ENCODE measurements at regions not wholly inside any gene's neighbourhood (a gene's known extent, or its start where the extent isn't known, plus 50 kb on each side); places are given as distances from the start of the nearest gene placed in this dataset.

GRCh38 chr14:48384821-48385220 lies 709.4 kb upstream of the MDGA2 start:
- Histone ChIP-seq H2BK15ac (ENCODE audit: low read depth, low read length) (no peak overlapping the region), H4K91ac (ENCODE audit: insufficient read length, low read depth, low read length) (no peak overlapping the region), H3T11ph (ENCODE audit: low read length) (no peak overlapping the region), H2BK20ac (ENCODE audit: low read depth, low read length, poor library complexity, severe bottlenecking) (no peak overlapping the region), H2BK120ac (ENCODE audit: low read depth, low read length, poor library complexity, severe bottlenecking) (no peak overlapping the region), H3K79me1 (ENCODE audit: insufficient read depth, low read depth, low read length, poor library complexity, severe bottlenecking) (no peaks in the 10 kb centered on the region), H3K27me3 (ENCODE audit: insufficient read depth, low read length) (no peaks in the 10 kb centered on the region), H3K27ac (ENCODE audit: insufficient read length, low read depth, low read length) (no peak overlapping the region), H3K23me2 (ENCODE audit: insufficient read length, low read depth, low read length, poor library complexity, severe bottlenecking) (no peaks in the 10 kb centered on the region), H3K79me2 (ENCODE audit: insufficient read depth, low read length) (no peaks in the 10 kb centered on the region), H3K14ac (ENCODE audit: insufficient read depth, low read length) (no peak overlapping the region), H2AK5ac (ENCODE audit: insufficient read length, low read length) (no peak overlapping the region), H4K20me1 (ENCODE audit: control insufficient read depth, insufficient read depth, insufficient read length) (no peaks in the 10 kb centered on the region), H3K4ac (ENCODE audit: low read depth, low read length) (no peak overlapping the region), H3K23ac (ENCODE audit: insufficient read length, low read depth, low read length) (no peak overlapping the region), H2AFZ (ENCODE audit: low read length) (no peak overlapping the region), H3K4me2 (ENCODE audit: insufficient read depth, insufficient read length, low read length) (no peak overlapping the region), H2BK12ac (ENCODE audit: insufficient read length, low read depth, low read length) (no peak overlapping the region), H3K56ac (ENCODE audit: insufficient read length, low read depth, low read length) (no peak overlapping the region), H3K9ac (ENCODE audit: extremely low read depth, insufficient read length, low read length) (no peak overlapping the region), H4K8ac (replicated peaks; ENCODE audit: insufficient read length, low read depth, low read length) (no peak overlapping the region), H3K4me1 (ENCODE audit: insufficient read depth, low read length) (no peaks in the 10 kb centered on the region; the same call in 1 of the 2 replicates), H4K5ac (ENCODE audit: insufficient read length, low read depth, low read length) (no peak overlapping the region), H3K9me3 (ENCODE audit: control insufficient read depth, low read depth, low read length) (no peaks in the 10 kb centered on the region), H3K18ac (ENCODE audit: insufficient read length, low read depth, low read length) (no peak overlapping the region), H2BK5ac (ENCODE audit: insufficient read length, low read length) (no peak overlapping the region)
- DNase-seq: no peak
- H3K4me3 Mint-ChIP-seq: no peak overlapping the region
- no peaks in the 10 kb centered on the region for H3K27me3 Mint-ChIP-seq (ENCODE audit: low read depth)
- H3K9me3 Mint-ChIP-seq: no peaks in the 10 kb centered on the region
- TF ChIP-seq, protein P1, sequence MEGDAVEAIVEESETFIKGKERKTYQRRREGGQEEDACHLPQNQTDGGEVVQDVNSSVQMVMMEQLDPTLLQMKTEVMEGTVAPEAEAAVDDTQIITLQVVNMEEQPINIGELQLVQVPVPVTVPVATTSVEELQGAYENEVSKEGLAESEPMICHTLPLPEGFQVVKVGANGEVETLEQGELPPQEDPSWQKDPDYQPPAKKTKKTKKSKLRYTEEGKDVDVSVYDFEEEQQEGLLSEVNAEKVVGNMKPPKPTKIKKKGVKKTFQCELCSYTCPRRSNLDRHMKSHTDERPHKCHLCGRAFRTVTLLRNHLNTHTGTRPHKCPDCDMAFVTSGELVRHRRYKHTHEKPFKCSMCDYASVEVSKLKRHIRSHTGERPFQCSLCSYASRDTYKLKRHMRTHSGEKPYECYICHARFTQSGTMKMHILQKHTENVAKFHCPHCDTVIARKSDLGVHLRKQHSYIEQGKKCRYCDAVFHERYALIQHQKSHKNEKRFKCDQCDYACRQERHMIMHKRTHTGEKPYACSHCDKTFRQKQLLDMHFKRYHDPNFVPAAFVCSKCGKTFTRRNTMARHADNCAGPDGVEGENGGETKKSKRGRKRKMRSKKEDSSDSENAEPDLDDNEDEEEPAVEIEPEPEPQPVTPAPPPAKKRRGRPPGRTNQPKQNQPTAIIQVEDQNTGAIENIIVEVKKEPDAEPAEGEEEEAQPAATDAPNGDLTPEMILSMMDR (conservative IDR thresholded peaks at IDR 0.05): no peak
- no CpG with 5 or more reads among the region's 1 CpG for WGBS (ENCODE audit: extremely low coverage, insufficient read length, low lambda C conversion rate)
- H3K4me1 Mint-ChIP-seq: no peaks in the 10 kb centered on the region
- H3K36me3 Mint-ChIP-seq (ENCODE audit: insufficient read depth in 1 of 3, low read depth in 3 of 3): no peaks in the 10 kb centered on the region
- no peak overlapping the region for H3K27ac Mint-ChIP-seq

Measured in H9 (cell line).